ENCODE measurements at regions not wholly inside any gene's neighbourhood (a gene's known extent, or its start where the extent isn't known, plus 50 kb on each side); places are given as distances from the start of the nearest gene placed in this dataset.

- DNase-seq: no peak
Measured at GRCh38 chr9:8262625-8263622, 463.3 kb upstream of the DMAC1 start.

GRCh38 chr9:8261737-8262136 lies 462.2 kb upstream of the DMAC1 start:
- no peak for DNase-seq

DNA sequence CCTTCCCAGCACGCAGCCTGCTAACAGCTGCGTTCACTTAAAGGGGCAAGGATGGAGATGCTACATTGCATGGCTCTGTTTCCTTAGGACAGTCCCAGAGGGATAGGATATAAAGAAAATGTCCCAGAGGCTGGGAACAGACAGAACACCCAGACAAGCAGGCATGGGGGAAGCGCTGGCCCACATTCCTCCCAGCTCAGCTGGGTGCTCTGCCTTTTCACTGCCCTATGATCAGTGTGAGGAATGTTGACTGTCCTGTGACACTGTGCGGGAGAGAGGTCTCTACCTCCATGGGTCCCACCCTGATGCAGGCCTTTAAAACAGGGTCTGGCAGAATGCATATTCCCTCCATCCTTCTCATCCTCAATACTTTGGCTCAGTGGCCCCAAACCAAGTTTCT lies 459.4 kb upstream of the DMAC1 start:
- DNase-seq: no peak

- no peak for DNase-seq
Measured at GRCh38 chr9:8256880-8257279, 457.3 kb upstream of the DMAC1 start.

GRCh38 chr9:8255850-8256249 lies 456.3 kb upstream of the DMAC1 start:
- DNase-seq: no peak

DNA sequence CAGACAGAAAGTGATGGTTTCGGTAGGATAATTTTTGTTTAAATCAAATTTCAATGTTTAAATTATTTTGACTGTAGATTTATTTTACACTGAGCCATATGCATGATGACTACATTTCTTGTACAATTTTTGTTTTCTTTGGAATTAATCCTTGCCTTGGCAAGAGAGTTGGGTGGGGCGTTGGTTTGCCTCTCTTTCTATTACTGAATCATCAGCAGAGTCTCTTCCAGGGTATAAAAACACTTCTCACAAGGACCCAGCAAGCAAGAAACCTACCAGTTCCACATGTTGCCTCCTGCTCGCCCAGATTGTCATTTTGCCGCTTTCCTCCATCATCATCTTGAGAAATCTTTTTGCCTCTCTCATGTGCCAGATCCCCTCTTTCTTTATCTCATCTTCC lies 455.0 kb upstream of the DMAC1 start:
- no peak for DNase-seq

- DNase-seq: no peak
Measured at GRCh38 chr9:8252445-8252844, 452.9 kb upstream of the DMAC1 start.

- no peak for DNase-seq
Measured at GRCh38 chr9:8251566-8251965, 452.0 kb upstream of the DMAC1 start.

GRCh38 chr9:8244505-8245092 lies 445.0 kb upstream of the DMAC1 start:
- no peak for DNase-seq

DNA sequence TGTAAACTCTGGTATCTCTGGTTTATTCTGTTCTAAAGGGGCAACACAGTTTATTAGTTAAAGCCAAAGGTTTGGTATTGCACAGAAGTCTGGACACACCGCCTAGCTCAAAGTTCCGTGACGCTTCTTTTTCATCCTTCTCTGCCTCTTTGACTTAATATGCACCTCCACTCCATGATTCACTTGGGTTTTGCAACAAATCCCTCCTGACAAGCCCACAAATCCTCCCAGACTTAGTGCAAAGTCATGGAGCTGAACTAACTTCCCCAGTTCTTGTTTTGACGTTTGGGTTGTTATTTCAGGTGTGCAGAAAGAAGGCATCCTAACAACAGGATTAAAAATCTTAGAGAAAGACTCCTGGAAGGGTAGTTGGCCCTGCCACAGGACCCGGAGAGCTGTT lies 441.6 kb upstream of the DMAC1 start:
- DNase-seq: no peak

DNA sequence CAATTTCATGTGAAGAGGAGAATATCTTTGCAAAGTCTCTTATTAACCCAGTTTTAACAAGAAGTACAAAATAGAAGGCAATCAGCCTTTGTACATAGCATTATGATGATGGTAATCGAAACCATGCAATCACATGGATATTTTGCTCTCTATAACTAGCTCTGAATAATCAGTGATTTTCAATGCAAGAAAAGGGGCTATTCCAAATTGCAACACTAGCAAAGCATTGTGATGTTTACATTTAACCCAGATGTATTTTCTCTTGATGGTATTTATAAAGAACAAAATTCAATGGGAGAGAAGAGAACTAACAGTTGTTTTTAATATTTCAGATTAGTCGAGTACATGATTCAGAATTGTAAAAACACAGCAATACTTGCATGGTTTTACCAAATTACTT lies 437.5 kb upstream of the DMAC1 start:
- no peak for DNase-seq

GRCh38 chr9:8235489-8235888 lies 435.9 kb upstream of the DMAC1 start:
- no peak for DNase-seq

DNA sequence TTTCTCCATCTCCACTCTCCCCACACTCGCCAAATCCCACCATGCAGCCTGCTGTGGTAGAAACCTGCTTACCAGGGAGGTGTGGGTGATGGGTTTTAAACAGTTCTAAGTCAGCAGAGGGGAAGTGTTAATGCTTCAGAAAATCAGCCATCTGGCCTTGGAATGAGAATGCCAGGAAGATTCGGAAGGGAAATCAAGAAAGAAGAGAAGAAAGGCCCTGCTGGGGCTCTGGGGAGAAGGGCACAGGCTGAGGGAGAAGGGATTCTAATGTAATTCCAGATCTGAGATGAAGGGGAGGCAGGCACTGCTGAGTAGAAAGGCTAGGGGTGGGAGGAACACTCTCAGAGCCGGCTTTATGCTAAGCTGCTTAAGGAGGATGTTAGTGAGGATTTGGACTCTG lies 434.7 kb upstream of the DMAC1 start:
- DNase-seq: no peak

- no peak for DNase-seq
Measured at GRCh38 chr9:8232726-8233125, 433.1 kb upstream of the DMAC1 start.

DNA sequence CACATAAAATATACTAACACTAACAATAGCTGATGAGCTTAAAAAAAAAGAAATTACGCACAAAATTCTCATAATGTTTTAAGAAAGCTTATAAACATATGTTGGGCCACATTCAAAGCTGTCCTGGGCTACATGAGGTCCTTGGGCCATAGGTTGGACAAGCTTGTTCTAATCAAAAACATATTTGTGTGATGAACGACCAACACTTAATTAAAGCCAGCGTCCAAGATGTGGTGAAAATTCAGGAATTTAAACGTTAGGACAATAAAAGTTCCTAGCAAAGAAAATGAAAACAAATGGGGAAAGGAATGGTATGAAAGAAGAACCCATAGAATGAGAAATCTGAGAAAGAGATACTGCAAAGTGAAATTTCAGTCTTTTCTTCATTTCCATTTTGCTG lies 429.6 kb upstream of the DMAC1 start:
- no peak for DNase-seq

- no peak for DNase-seq
Measured at GRCh38 chr9:8224381-8224801, 424.8 kb upstream of the DMAC1 start.

DNA sequence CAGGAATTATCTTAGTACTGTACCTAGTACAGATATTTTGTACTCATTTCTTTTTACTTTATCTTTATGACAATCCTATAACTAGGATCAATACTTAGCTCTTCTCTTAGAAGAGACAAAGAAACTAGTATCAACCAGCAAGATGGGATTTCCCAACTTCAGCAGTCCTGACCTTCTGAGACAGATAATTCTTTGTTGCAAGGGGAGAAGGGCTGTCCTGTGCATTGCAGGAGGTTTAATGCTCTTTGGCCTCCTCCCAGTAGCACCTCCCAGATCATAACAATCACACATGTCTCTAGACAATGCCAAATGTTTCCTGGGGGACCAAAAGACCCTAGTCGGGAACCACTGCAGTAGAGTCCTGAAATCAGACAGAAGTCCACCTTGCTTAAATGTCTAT lies 424.3 kb upstream of the DMAC1 start:
- no peak for DNase-seq

DNA sequence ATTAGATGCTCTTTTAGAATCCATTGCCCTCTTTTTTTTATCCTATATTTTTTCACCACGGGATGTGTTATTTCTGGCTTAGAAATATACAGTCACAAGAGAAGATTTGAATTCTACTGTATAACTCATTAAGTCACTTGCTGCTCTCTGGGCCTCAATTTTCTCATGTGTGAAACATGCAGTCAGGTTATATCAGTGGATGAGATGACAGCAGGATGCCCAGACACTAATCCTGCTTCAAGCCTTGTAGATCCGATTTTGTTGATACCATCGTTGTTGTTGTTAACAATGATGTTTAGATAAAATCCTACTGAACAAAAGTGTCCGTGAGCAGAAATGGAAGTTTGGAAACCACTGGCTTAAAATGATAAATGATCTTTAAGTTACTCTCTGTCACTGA lies 421.9 kb upstream of the DMAC1 start:
- DNase-seq: no peak

- no peak for DNase-seq
Measured at GRCh38 chr9:8208465-8208864, 408.9 kb upstream of the DMAC1 start.

DNA sequence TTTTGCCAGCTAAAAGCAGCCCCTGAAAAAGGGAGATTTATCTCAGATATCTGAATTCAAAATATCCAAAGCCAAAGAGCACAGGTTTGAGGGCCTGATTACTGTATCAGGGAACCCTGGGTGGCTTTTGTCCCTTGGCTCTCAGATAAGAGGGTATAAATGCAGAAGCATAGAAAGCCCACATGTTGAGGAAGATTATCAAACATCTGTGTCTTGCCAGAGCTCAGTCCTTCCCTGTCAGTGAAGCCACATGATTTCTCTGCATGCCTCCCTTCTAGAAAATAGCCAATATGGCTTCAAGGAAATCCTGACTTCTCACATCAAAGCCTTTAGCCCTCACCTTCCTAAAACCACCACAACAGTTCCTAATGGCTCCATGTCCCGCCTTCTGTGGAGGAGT lies 408.0 kb upstream of the DMAC1 start:
- DNase-seq: no peak

GRCh38 chr9:8206720-8207119 lies 407.1 kb upstream of the DMAC1 start:
- DNase-seq: no peak

GRCh38 chr9:8205576-8205975 lies 406.0 kb upstream of the DMAC1 start:
- DNase-seq: no peak

DNA sequence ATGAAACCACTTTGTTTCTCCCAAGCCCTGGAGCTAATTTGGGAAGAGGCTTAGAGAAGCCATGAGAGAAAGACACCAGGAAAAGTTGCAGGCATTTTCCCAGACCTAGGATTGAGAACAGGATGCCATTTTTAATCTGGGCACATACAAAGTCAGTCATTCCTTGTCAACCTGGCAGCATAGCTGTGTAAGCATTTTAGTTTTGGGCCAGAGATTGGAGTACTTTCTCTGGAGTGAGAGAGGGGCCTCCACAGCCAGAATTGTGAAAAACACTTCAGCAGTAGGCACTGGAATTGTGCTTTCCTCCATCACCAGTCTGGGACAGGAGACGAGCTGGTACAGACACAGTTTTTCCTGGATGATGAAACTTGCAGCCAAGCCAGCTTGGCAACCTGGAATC lies 390.3 kb upstream of the DMAC1 start:
- DNase-seq: no peak

DNA sequence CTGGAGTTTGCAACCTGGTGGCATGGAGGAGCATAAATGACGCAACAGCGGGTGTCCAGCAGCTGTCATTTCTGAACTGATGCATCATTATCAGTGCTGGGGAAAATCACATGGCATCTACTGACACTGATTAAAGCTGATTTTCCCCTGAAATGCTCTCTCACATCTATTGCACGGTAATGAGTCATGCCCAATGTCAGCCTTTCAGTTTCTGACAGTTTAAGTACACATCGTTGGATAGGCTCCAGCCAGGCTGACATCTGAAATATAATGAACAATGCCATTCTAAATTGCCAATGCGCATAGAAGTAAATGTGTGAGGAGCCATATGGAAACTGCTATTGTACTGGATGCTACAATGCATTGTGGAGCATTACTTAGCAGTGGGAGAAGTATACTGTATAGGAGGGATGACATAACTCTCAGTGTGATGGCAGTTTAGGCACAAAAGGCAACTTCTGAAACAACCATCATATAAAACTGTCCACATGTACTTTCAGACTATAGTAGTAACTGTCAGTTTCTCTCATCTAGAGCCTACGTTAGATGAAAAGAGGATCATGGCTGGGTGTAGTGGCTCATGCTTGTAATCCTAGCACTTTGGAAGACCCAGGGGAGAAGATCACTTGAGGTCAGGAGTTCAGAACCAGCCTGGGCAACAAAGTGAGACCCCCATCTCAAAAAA lies 389.3 kb upstream of the DMAC1 start:
- DNase-seq: no peak
